Smooth muscle cell of the brain vasculature (primary cell): ENCODE measurements at regions not wholly inside any gene's neighbourhood (a gene's known extent, or its start where the extent isn't known, plus 50 kb on each side); places are given as distances from the start of the nearest gene placed in this dataset.
"Not testable (repeated sequence)": the region's sequence is repeated elsewhere in the genome, so short reads cannot be mapped to it uniquely, and the experiment has no call there.

Experiments used
- DNase-seq: peaks from one replicate; pipeline ENCODE4 v3.0.0-alpha.2; 2012; ENCODE audit warnings: low read depth, low spot score

DNA sequence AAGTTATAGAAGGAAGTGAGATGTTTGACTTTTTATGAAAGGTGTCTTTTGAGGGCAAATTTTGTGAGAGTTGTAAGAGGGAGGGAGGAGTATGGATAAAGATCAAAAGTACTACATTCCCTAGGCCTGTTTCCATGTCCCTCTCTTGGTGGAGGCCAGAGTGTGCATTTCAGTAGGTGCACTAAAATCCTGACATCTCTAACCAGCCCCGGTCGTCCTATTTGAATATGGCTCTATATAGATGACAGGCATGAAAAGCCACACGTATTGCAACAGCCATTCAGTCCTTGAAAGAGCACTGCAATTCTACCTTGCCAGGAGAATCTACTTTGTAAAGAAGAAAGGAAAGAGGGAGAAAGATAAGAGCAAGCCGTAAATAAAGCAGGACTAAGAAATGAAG lies 510.1 kb downstream of the IRS2 start:
- DNase-seq: no peak

DNA sequence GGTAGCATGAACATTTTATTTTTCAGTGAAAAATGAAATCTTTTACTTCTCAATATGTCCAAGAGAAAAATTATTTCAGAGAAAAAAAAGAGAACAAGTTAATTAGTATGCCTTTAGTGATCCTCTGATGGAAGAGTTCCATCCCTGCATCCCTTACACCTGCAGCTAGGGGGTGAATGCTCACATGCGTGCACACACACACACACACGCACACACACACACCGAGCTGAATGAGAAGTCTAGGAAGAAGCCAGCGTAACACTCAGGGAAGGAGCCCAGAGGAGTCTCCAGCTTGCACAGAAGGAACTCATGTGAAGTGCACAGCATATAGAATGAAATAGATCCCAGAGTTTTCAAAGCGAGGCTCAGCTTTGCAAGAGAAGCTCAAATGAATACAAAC lies 510.5 kb downstream of the IRS2 start:
- no peak for DNase-seq

DNA sequence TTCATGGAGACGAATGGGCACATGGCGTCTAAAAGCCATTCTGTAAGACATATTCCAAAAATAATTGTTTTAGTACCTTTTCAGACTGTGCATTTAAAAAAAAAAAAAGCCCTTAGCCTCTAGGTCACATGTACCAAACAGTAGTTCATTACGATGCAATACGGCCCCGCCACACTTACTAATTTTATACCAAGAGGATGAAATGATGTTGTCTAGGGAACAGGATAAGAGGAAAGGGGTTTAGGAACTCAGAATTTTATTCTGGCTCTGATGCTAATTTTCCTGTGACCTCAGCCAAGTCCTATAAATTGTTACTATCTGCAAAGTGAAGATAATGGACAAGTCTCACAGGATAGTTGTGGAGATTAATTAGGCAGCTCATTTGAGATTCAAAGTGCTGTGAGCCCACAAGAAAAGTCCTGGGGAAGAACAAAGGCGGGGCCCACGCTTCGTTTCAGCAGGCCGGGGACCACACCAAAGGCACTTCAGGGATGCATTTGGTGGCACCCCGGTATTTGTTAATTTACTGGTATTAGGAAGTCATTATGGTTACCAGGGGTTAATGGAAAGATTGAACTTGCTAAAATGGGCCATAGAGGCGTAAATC lies 511.1 kb downstream of the IRS2 start:
- DNase-seq: no peak

DNA sequence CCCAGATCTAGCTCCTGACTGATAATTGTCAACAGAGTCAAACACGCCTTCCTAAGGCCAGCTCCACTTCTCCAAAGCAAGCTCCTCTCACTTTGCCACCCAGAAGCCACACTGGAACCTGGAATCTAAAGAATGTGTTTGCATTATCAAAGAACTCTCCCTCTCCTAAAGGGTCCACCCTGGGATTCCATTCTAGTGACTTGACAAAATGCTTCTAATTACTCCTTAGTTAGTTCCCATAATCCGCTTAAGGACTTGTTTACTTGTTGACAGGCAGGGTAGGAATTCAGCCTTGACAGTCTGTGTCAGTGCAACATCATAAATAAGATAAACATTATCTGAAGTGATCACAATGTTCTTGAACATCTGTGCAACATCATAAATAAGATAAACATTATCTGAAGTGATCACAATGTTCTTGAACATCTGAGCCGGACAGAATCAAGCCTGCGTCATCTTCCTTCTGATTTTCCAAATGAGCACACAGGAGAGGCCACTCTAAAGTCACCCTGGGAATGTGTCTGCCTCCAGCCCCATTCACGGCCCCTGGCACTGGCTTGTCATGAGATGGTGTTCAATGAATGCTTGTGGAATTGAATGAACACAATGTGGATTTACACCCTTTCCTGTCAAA lies 512.1 kb downstream of the IRS2 start:
- DNase-seq: no peak

DNA sequence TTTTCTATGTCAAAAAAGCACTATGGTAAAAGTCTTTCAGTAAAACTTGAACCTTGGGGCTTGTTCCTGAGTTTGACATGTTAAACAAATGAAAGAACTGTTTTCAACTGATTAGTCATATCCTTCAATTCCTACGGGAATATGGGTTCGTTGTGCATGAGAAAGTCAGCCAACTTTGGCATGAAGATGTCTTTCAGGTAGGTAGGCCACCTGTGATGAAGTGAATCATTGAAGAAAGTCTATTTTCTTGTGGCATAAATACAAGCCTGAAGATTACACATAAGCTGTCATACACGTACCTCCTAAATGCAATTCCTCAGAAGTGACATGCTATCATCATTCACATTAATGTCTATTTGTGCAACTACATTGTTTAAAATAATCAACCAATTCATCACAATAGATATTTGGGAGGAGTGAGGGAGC lies 513.0 kb downstream of the IRS2 start:
- DNase-seq: no peak

DNA sequence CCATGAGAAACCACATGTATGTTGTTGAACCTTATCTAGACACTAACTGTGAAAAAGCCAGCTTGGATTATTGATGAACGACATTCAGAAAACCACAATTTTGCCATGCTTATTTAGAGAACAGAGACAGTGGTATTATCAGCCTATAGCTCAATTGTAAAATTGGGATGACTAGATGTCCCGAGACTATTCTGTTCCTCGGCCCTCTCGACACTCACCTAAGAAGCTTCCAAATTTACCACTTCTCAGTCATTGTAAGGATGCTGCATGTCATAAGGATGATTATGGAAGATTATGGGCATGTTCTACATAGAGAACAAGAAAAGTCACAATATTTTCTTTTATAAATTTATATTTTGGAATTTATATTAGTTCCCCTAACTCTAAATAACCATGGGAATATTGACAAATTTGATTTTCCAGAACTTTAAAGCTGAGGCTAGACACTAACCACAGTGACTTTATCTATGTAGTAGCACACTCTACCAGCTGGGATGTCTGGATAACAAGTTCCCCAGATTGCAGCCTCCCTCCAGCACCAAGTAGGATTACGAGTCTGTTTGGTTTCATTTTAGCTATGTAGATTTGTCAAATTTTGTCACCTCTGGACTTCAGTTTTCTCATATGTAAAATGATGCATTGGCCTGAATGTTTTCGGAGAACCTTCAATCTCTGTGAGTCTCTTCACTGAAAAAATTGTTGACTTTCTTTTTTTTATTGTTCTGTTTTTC lies 513.6 kb downstream of the IRS2 start:
- no peak for DNase-seq

DNA sequence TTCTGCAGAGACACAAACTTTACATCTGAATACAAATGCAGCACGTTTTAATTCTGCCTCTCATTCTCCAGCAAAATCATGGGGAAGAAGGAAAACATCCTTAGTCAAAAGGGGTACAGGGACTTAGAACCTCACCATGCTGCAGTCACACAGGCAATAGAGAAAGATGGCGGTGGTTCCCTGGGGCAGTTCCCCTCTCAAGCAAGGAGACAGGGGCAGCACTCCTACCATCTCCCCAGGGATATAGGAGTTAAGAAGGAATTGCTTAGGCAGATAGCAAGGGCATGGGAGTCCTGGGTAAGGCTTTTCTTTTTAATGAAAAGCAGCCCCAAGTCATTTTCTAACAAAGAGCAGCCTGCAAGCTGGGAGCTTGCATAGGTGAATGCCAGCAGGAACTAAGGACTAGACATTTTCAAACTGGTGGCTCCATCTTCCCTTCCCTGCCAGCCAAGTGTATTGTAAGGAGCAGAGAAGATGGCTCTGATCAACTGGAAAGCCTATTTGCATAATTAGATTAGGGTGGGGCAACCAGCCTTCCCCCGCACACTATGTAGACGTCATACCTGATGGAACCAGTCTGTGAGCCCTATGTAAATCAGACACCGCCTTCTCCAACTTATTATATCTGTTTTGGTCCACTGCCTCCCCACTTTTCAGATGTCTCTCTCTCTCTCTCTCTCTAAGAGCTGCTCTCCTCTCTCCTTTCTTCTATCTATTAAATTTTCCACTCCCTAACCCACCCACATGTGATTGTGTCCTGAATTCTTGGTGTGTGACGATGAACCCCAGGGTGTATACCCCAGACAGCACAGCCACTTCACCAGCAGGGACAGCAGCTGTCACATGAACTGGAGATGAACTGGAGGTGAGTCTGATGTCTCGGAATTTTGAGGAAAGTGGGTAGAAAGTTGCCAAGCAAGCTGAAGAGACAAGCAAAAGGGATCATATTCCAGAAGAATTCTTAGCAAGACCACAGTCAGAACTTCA lies 514.5 kb downstream of the IRS2 start:
- no peak for DNase-seq

DNA sequence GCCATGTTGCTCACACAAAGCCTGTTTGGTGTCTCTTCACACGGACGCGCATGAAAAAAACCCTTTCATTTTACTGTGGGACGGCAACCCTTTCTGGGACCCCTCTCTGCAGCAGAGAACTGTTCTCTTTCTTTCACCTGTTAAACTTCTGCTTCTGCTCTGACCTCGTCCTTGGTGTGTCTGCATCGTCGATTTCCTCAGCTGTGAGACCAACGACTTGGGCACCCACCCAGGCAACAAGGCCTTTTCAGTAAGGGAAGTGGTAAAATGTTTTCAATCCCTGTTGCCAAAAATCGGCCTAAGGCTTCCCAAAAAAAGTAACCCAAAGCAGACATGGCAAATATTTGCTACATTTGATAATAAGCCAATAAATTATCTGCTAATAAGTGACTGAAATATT lies 515.3 kb downstream of the IRS2 start:
- DNase-seq: no peak

DNA sequence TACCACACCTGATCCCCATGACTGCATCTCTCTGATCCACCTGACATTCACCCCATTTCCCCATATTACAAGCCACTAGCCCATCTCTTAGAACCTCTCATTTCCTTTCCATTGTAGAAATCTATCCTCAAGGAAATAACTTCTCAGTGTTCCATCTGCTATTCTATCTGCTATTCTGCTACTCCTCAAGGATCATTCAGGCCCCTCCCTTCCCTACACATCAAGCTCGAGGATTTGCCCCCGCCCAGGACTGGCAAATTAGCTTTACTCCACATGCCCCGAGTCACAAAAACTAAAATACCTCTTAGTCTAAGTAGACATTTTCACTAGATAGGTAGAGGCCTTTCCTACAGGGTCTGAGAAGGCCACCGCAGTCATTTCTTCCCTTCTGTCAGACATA lies 517.0 kb downstream of the IRS2 start:
- DNase-seq: not testable (repeated sequence)

DNA sequence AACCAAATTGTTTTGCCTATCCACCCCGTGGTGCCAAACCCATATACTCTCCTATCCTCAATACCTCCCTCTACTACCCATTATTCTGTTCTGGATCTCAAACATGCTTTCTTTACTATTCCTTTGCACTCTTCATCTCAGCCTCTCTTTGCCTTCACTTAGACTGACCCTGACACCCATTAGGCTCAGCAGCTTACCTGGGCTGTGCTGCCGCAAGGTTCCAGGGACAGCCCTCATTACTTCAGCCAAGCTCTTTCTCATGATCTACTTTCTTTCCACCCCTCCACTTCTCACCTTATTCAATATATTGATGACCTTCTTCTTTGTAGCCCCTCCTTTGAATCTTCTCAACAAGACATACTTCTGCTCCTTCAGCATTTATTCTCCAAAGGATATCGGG lies 517.9 kb downstream of the IRS2 start:
- not testable (repeated sequence) for DNase-seq

DNA sequence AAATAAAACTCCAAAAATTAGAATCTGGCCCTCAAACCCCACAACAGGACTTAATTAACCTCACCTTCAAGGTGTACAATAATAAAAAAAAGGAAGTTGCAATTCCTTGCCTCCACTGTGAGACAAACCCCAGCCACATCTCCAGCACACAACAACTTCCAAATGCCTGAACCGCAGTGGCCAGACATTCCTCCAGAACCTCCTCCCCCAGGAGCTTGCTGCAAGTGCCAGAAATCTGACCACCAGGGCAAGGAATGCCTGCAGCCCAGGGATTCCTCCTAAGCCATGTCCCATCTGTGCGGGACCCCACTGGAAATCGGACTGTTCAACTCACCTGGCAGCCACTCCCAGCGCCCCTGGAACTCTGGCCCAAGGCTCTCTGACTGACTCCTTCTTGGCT lies 519.0 kb downstream of the IRS2 start:
- not testable (repeated sequence) for DNase-seq

DNA sequence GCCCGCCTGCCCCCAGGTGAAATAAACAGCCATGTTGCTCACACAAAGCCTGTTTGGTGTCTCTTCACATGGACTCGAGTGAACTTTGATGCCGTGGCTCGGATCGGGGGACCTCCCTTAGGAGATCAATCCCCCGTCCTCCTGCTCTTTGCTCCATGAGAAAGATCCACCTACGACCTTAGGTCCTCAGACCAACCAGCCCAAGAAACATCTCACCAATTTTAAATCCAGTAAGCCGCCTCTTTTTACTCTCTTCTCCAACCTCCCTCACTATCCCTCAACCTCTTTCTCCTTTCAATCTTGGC lies 521.0 kb downstream of the IRS2 start:
- DNase-seq: not testable (repeated sequence)

DNA sequence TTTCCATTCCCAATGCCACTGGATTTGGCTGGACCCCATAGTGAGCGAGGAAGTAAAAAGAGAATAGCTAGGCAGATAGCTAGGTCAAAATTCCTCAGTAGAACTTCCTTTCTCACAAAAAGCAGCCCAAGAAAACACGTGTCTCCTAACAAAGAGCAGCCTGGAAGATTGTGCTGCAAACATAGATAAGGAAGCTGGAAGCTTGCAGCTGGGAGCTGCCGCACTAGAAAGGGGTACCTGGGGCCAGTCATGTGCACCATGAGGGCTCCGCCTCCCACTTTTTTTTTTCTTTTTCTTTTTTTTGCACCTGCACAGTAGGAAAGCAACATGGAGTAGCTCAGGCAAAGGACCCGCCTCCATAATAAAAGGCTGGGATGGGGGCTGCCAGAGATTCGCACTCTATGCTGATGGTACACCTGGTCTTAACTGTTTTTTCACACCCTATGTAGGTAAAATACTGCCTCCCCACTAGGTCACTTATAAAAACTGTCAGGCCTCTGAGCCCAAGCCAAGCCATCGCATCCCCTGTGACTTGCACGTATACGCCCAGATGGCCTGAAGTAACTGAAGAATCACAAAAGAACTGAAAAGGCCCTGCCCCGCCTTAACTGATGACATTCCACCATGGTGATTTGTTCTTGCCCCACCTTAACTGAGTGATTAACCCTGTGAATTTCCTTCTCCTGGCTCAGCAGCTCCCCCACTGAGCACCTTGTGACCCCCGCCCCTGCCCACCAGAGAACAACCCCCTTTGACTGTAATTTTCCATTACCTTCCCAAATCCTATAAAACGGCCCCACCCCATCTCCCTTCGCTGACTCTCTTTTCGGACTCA lies 521.6 kb downstream of the IRS2 start:
- not testable (repeated sequence) for DNase-seq

DNA sequence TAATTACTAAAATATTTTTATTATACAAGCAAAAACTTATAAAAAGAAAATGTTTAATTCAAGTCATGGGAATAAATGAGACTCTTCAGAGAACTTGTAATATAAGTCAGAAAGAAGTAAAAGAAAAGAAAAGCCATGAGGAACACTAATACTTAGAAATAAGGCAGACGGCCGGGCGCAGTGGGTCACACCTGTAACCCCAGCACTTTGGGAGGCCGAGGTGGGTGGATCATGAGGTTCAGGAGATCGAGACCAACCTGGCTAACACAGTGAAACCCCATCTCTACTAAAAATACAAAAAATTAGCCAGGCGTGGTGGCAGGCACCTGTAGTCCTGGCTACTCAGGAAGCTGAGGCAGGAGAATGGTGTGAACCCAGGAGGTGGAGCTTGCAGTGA lies 528.6 kb downstream of the IRS2 start:
- DNase-seq: not testable (repeated sequence)
